GM23338 (cell line): ENCODE measurements at regions not wholly inside any gene's neighbourhood (a gene's known extent, or its start where the extent isn't known, plus 50 kb on each side); places are given as distances from the start of the nearest gene placed in this dataset.

Source experiments
- CREB1 ChIP-seq: fragments of 250-450 bp; sonication (Bioruptor Pico); IDR thresholded peaks from 2 replicates; pipeline ENCODE4 v1.5.0; 2020; ENCODE audit warnings: low read depth, mild to moderate bottlenecking, moderate library complexity
- CTCF ChIP-seq, 2 experiments: fragments of 200-600 bp in 1 of 2; sonication (generic) in 1 of 2; conservative IDR thresholded peaks; 2 replicates each; pipeline versions ENCODE4 v1.5.1 to v1.6.1; 2016 to 2017; ENCODE audit warnings: antibody characterized with exemption in 2 of 2, low read depth in 2 of 2, mild to moderate bottlenecking in 2 of 2, moderate library complexity in 1 of 2
- ETS1 ChIP-seq: IDR thresholded peaks from 2 replicates; pipeline ENCODE4 v1.6.1; 2016; ENCODE audit warnings: antibody characterized with exemption
- EZH2 ChIP-seq: fragments of 200-600 bp; sonication (generic); IDR thresholded peaks from one replicate; pipeline ENCODE4 v1.8.0; 2017; ENCODE audit warnings: antibody characterized with exemption, mild to moderate bottlenecking, low read depth; ENCODE audit not compliant: unreplicated experiment
- EZH2phosphoT487 ChIP-seq: fragments of 200-600 bp; sonication (generic); IDR thresholded peaks from one replicate; pipeline ENCODE4 v1.8.1; 2018; ENCODE audit warnings: antibody characterized with exemption; ENCODE audit not compliant: unreplicated experiment
- JUNB ChIP-seq: IDR thresholded peaks from one replicate; pipeline ENCODE4 v1.6.1; 2016; ENCODE audit warnings: antibody characterized with exemption; ENCODE audit not compliant: unreplicated experiment
- NANOG ChIP-seq: IDR thresholded peaks from 2 replicates; pipeline ENCODE4 v1.6.1; 2016; ENCODE audit warnings: antibody characterized with exemption, borderline replicate concordance
- POLR2AphosphoS5 ChIP-seq: IDR thresholded peaks from 2 replicates; pipeline ENCODE4 v1.6.1; 2016; ENCODE audit warnings: antibody characterized with exemption, low read depth
- REST ChIP-seq: IDR thresholded peaks from one replicate; pipeline ENCODE4 v1.6.1; 2018; ENCODE audit warnings: antibody characterized with exemption; ENCODE audit not compliant: unreplicated experiment
- STAT1 ChIP-seq: IDR thresholded peaks from one replicate; pipeline ENCODE4 v1.6.1; 2016; ENCODE audit warnings: antibody characterized with exemption; ENCODE audit not compliant: unreplicated experiment
- ZNF114 ChIP-seq: fragments of 250-450 bp; sonication (Bioruptor Pico); IDR thresholded peaks from 2 replicates; pipeline ENCODE4 v1.5.0; 2020; ENCODE audit warnings: mild to moderate bottlenecking, moderate library complexity
- ZNF331 ChIP-seq: fragments of 250-450 bp; sonication (Bioruptor Pico); IDR thresholded peaks from 2 replicates; pipeline ENCODE4 v1.5.0; 2020; ENCODE audit warnings: low read depth, mild to moderate bottlenecking, moderate library complexity
- ZNF462 ChIP-seq: fragments of 250-450 bp; sonication (Bioruptor Pico); IDR thresholded peaks from 2 replicates; pipeline ENCODE4 v1.5.0; 2020; ENCODE audit warnings: mild to moderate bottlenecking, moderate library complexity

GRCh38 chr6:22910370-22910769, 341.0 kb downstream of the HDGFL1 start:
- TF ChIP-seq POLR2AphosphoS5 (no peak), EZH2 (no peak), CTCF (conservative IDR thresholded peaks at IDR 0.05; ENCODE audit: low read depth in 2 of 2) (no peak), ETS1 (no peak), NANOG (no peak), EZH2phosphoT487 (no peak), CREB1 (CRISPR knock-in tag) (no peak), JUNB (no peak), REST (no peak), ZNF462 (CRISPR knock-in tag) (no peak), ZNF114 (CRISPR knock-in tag) (no peak), ZNF331 (CRISPR knock-in tag) (no peak), STAT1 (no peak)
